Endothelial cell of umbilical vein (primary cell): ENCODE measurements at regions not wholly inside any gene's neighbourhood (a gene's known extent, or its start where the extent isn't known, plus 50 kb on each side); places are given as distances from the start of the nearest gene placed in this dataset.

Experiments
- BruUV-seq: library from RNA; stranded (reverse); fragments of 400-500 nt; replicated peaks from 2 replicates; lab custom pipeline; 2021; lab: Mats Ljungman, UMichigan
- CTCF ChIA-PET: fragments of 300-600, 350-600 bp; sonication (Branson Sonifier 250); formaldehyde crosslinking; loops from one replicate; lab custom pipeline; 2021; ENCODE audit warnings: antibody characterized with exemption, inconsistent platforms; lab: Charles Lee
- POLR2A ChIA-PET: fragments of 300-600, 350-600 bp; sonication (Branson Sonifier 250); formaldehyde crosslinking; loops from one replicate; lab custom pipeline; 2021; ENCODE audit warnings: antibody characterized with exemption, inconsistent platforms; lab: Charles Lee
- DNase-seq: peaks from one replicate; pipeline ENCODE4 v3.0.0-alpha.2; 2011; ENCODE audit warnings: low read depth, low spot score
- FAIRE-seq: peaks from 2 replicates; lab custom pipeline; 2011; peaks lifted over from hg19 to GRCh38; lab: Jason Lieb, UNC
- H2AFZ ChIP-seq: 2 replicates; pipeline ENCODE4 v1.6.0; 2012; ENCODE audit warnings: low read depth, low read length, control low read depth, inconsistent platforms
- H3K27ac ChIP-seq: 2 replicates; pipeline ENCODE4 v1.5.1; 2011; ENCODE audit warnings: low read depth, mild to moderate bottlenecking, control low read depth, low read length, moderate library complexity; ENCODE audit not compliant: insufficient read depth
- H3K27me3 ChIP-seq, 2 experiments: 2 replicates each; pipeline versions ENCODE4 v1.6.0 to v1.6.1; 2011; ENCODE audit warnings: low read length in 2 of 2, mixed read lengths in 1 of 2; ENCODE audit not compliant: control insufficient read depth in 2 of 2, insufficient read depth in 2 of 2
- H3K36me3 ChIP-seq, 2 experiments: 2 replicates in 1 of 2; 3 replicates in 1 of 2; pipeline ENCODE4 v1.5.1; 2011; ENCODE audit warnings: low read length in 2 of 2, mild to moderate bottlenecking in 1 of 2, moderate library complexity in 1 of 2; ENCODE audit not compliant: control insufficient read depth in 2 of 2, insufficient read depth in 2 of 2; ENCODE audit errors: extremely low read depth in 1 of 2
- H3K4me1 ChIP-seq: 3 replicates; pipeline ENCODE4 v1.5.1; 2011; ENCODE audit warnings: mild to moderate bottlenecking, low read length; ENCODE audit not compliant: control insufficient read depth, insufficient read depth; ENCODE audit errors: extremely low read depth
- H3K4me2 ChIP-seq: 2 replicates; pipeline ENCODE4 v1.6.1; 2011; ENCODE audit warnings: low read length, control low read depth, mixed read lengths; ENCODE audit not compliant: insufficient read depth
- H3K4me3 ChIP-seq, 3 experiments: fragments of 200-600 bp in 1 of 3; sonication (generic), shearing (Covaris generic) in 1 of 3; replicated peaks in 1 of 3; 2 replicates each; pipeline ENCODE4 v1.5.1; 2011 to 2016; ENCODE audit warnings: control low read depth in 3 of 3, low read length in 3 of 3, mild to moderate bottlenecking in 2 of 3, inconsistent platforms in 1 of 3, low read depth in 1 of 3, moderate library complexity in 1 of 3; ENCODE audit not compliant: insufficient read depth in 1 of 3
- H3K79me2 ChIP-seq: 2 replicates; pipeline ENCODE4 v1.6.0; 2012; ENCODE audit warnings: low read length, inconsistent platforms; ENCODE audit not compliant: control insufficient read depth, insufficient read depth
- H3K9ac ChIP-seq: replicated peaks from 2 replicates; pipeline ENCODE3; 2011; ENCODE audit warnings: low read length, control low read depth; ENCODE audit not compliant: insufficient read depth; ENCODE audit errors: extremely low read depth
- H3K9me1 ChIP-seq: replicated peaks from 3 replicates; pipeline ENCODE4 v1.6.0; 2011; ENCODE audit warnings: mild to moderate bottlenecking, low read length; ENCODE audit not compliant: control insufficient read depth, insufficient read depth; ENCODE audit errors: extremely low read depth
- H3K9me3 ChIP-seq: replicated peaks from 2 replicates; pipeline ENCODE4 v1.5.1; 2012; ENCODE audit warnings: low read length, inconsistent platforms; ENCODE audit not compliant: control insufficient read depth, insufficient read depth
- H4K20me1 ChIP-seq: replicated peaks from 2 replicates; pipeline ENCODE3; 2011; ENCODE audit warnings: mild to moderate bottlenecking, low read length; ENCODE audit not compliant: control insufficient read depth, insufficient read depth; ENCODE audit errors: extremely low read depth
- EZH2 ChIP-seq: IDR thresholded peaks from 2 replicates; pipeline ENCODE4 v1.6.1; 2012; ENCODE audit warnings: borderline replicate concordance, low read depth, mild to moderate bottlenecking, moderate library complexity, low read length, inconsistent platforms; ENCODE audit not compliant: severe bottlenecking
- FOS ChIP-seq: IDR thresholded peaks from 2 replicates; pipeline ENCODE4 v1.6.1; 2011; ENCODE audit warnings: mild to moderate bottlenecking, low read length, moderate library complexity, borderline replicate concordance; ENCODE audit not compliant: insufficient read depth
- GATA2 ChIP-seq: IDR thresholded peaks from 2 replicates; pipeline ENCODE4 v1.7.0; 2011; ENCODE audit warnings: low read depth, mild to moderate bottlenecking, moderate library complexity, mixed read lengths, low read length; ENCODE audit not compliant: insufficient read length, insufficient read depth
- JUN ChIP-seq: IDR thresholded peaks from 2 replicates; pipeline ENCODE4 v1.6.1; 2011; ENCODE audit warnings: borderline replicate concordance, low read depth; ENCODE audit not compliant: insufficient read length, insufficient read depth
- MAX ChIP-seq: IDR thresholded peaks from 2 replicates; pipeline ENCODE4 v1.6.1; 2011; ENCODE audit not compliant: insufficient read depth, insufficient read length
- MYC ChIP-seq: IDR thresholded peaks from one replicate; pipeline ENCODE4 v1.6.1; 2011; ENCODE audit warnings: mild to moderate bottlenecking, low read depth, low read length
- POLR2A ChIP-seq: IDR thresholded peaks from 2 replicates; pipeline ENCODE4 v1.6.1; 2012; ENCODE audit warnings: low read depth, mild to moderate bottlenecking, control low read depth, low read length
- POLR2AphosphoS5 ChIP-seq: IDR thresholded peaks from 2 replicates; pipeline ENCODE4 v1.6.1; 2012; ENCODE audit warnings: low read depth, mild to moderate bottlenecking, control low read depth, low read length, moderate library complexity; ENCODE audit not compliant: insufficient read depth
- dilution Hi-C: fragments of 300-500 bp; cut with MboI; formaldehyde crosslinking; loops from one replicate; pipeline ENCODE4 v1.15.0; 2019; ENCODE audit warnings: low sequenced_read_pairs; ENCODE audit not compliant: extremely low pct_ligation_motif_present
- intact Hi-C: fragments of 100-400 bp; cut with micrococcal nuclease; formaldehyde crosslinking; loops from one replicate; pipeline ENCODE4 v1.10.0; 2022
- TF ChIP-seq, protein P1 (sequence below), 2 donors: IDR thresholded peaks; 1 replicate in 1 of 2; 2 replicates in 1 of 2; pipeline ENCODE4 v1.5.1; 2011; ENCODE audit warnings: low read length in 2 of 2, mild to moderate bottlenecking in 2 of 2, moderate library complexity in 2 of 2, control low read depth in 1 of 2, inconsistent platforms in 1 of 2, low read depth in 1 of 2; ENCODE audit not compliant: insufficient read depth in 1 of 2; ENCODE audit errors: extremely low read depth in 1 of 2

GRCh38 chr11:94676814-94677213, 91.3 kb upstream of the AMOTL1 start:
- POLR2A ChIA-PET, result no interaction called here
- intact Hi-C loops, result no loop called here
- H3K4me1 ChIP-seq, result no peaks in the 10 kb centered on the region
- FAIRE-seq (no peak), DNase-seq (no peak)
- peaks cover 0 to 4% of the 10 kb centered on the region in 2 experiments for H3K27me3 ChIP-seq
- H3K4me2 ChIP-seq, result no peak overlapping the region
- dilution Hi-C loops, result no loop called here
- H3K79me2 ChIP-seq, result no peaks in the 10 kb centered on the region
- H3K27ac ChIP-seq, result no peak overlapping the region
- no peaks in the 10 kb centered on the region for H3K36me3 ChIP-seq
- no peaks in the 10 kb centered on the region for H4K20me1 ChIP-seq
- CTCF ChIA-PET, result interaction anchor here (1.6 kb wide), 1 partner anchor 11 kb away, joined by 3 read pairs; no protein-coding TSS in a partner anchor
- H2AFZ ChIP-seq, result no peak overlapping the region
- no peaks in the 10 kb centered on the region for H3K9me1 ChIP-seq
- no TSS peak for BruUV-seq
- no peak overlapping the region for H3K9ac ChIP-seq
- TF ChIP-seq MAX, result no peak
- TF ChIP-seq FOS, result no peak
- TF ChIP-seq EZH2, result no peak
- no peak for TF ChIP-seq JUN
- TF ChIP-seq, protein P1, sequence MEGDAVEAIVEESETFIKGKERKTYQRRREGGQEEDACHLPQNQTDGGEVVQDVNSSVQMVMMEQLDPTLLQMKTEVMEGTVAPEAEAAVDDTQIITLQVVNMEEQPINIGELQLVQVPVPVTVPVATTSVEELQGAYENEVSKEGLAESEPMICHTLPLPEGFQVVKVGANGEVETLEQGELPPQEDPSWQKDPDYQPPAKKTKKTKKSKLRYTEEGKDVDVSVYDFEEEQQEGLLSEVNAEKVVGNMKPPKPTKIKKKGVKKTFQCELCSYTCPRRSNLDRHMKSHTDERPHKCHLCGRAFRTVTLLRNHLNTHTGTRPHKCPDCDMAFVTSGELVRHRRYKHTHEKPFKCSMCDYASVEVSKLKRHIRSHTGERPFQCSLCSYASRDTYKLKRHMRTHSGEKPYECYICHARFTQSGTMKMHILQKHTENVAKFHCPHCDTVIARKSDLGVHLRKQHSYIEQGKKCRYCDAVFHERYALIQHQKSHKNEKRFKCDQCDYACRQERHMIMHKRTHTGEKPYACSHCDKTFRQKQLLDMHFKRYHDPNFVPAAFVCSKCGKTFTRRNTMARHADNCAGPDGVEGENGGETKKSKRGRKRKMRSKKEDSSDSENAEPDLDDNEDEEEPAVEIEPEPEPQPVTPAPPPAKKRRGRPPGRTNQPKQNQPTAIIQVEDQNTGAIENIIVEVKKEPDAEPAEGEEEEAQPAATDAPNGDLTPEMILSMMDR (IDR thresholded peaks at IDR 0.05; ENCODE audit: extremely low read depth in 1 of 2, insufficient read depth in 1 of 2, low read depth in 1 of 2, low read length in 2 of 2), result no peak
- TF ChIP-seq POLR2AphosphoS5, result no peak
- TF ChIP-seq GATA2, result no peak
- no peak for TF ChIP-seq MYC
- no peak for TF ChIP-seq POLR2A
- H3K4me3 ChIP-seq, result no peak overlapping the region
- no peaks in the 10 kb centered on the region for H3K9me3 ChIP-seq
